IPS DF 6.9 (cell line): ENCODE measurements at regions not wholly inside any gene's neighbourhood (a gene's known extent, or its start where the extent isn't known, plus 50 kb on each side); places are given as distances from the start of the nearest gene placed in this dataset.

ENCODE experiments used
- DNase-seq: peaks from one replicate; pipeline ENCODE4 v3.0.0-alpha.2; 2013; ENCODE audit warnings: low read depth, low spot score
- H3K27ac ChIP-seq: one replicate; pipeline ENCODE4 v1.5.1; 2013; ENCODE audit warnings: low read length, control low read depth
- H3K27me3 ChIP-seq: 2 replicates; pipeline ENCODE4 v1.6.1; 2013; ENCODE audit warnings: mild to moderate bottlenecking, low read length; ENCODE audit not compliant: control insufficient read depth, insufficient read depth
- H3K36me3 ChIP-seq: 2 replicates; pipeline ENCODE4 v1.6.1; 2013; ENCODE audit warnings: low read length; ENCODE audit not compliant: control insufficient read depth, insufficient read depth
- H3K4me1 ChIP-seq: 2 replicates; pipeline ENCODE4 v1.6.1; 2013; ENCODE audit warnings: low read length; ENCODE audit not compliant: control insufficient read depth, insufficient read depth
- H3K4me3 ChIP-seq: 2 replicates; pipeline ENCODE4 v1.5.1; 2013; ENCODE audit warnings: mild to moderate bottlenecking, low read length
- H3K9me3 ChIP-seq: 2 replicates; pipeline ENCODE4 v1.6.1; 2013; ENCODE audit warnings: low read length, inconsistent platforms; ENCODE audit not compliant: control insufficient read depth, insufficient read depth
- WGBS: extraction: QIAGEN DNeasy Blood & Tissue Kit; methylation state at CpG from one replicate; pipeline ENCODE4 v1.1.7; 2013; ENCODE audit warnings: mixed read lengths, missing lambda C conversion rate; ENCODE audit not compliant: insufficient read length, insufficient coverage; 5-methylcytosine and 5-hydroxymethylcytosine counted together

DNA sequence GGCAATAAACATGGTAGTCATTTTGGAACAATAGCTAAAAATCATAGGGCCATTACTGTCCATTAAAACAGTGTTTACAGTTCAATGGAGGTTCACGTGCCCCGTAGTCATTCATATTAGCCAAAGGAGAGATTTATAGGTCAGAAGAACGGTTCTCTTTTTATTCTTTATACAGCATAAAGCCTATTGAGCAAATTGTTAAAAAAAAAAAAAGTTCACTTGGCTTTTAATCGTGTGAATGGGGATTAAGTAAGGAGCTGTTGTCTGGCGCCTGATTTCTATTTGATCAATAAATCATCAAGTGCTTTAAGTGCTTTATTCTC lies 69.1 kb upstream of the TBCA start:
- Histone ChIP-seq H3K27me3 (peaks cover 78% of the 10 kb centered on the region), H3K27ac (no peak overlapping the region), H3K4me3 (no peak overlapping the region), H3K4me1 (peaks cover 6% of the 10 kb centered on the region), H3K9me3 (no peaks in the 10 kb centered on the region), H3K36me3 (no peaks in the 10 kb centered on the region)
- WGBS = no CpG with 5 or more reads among the region's 5 CpGs
- DNase-seq = no peak

DNA sequence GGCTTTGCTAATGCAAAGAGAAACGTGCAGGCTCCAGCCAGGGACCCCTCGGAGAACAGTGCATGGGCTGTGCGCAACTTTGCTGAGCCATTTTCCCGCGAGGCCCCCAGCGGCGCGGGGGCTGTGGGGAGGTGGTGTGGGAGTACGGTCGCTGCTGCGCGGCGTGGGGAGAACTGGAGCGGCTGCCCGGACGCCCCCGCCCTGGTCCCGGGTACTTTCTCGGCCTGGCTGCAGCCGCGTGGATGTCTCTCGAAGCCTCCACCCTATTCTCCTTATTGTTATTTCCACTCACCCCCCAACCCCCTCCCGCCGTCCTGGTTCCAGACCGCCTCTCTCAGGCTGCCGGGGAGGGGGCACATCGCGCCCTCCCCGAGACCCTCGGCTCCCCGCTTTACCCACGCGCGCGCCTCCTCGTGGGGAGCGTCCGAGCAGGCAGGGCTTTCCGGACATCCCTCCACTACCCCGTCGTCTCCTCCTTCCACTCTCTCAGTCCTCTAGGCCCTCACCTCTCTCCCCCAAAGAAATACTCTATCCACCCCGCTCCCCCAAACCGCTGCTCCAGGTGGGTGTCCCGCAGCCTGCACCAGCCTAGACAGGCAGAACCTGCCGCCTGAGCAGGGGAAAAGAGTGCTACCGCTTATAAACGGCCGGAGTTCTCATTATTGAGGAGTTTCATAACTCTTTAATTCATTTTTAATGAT lies 68.6 kb upstream of the TBCA start:
- no CpG with 5 or more reads among the region's 48 CpGs for WGBS
- H3K4me1 ChIP-seq = peaks cover 6% of the 10 kb centered on the region
- H3K27me3 ChIP-seq = peaks cover 74% of the 10 kb centered on the region
- DNase-seq = no peak
- no peak overlapping the region for H3K27ac ChIP-seq
- no peaks in the 10 kb centered on the region for H3K36me3 ChIP-seq
- H3K4me3 ChIP-seq = no peak overlapping the region
- H3K9me3 ChIP-seq = no peaks in the 10 kb centered on the region

GRCh38 chr5:77844373-77844622 lies 68.2 kb upstream of the TBCA start:
- peaks cover 71% of the 10 kb centered on the region for H3K27me3 ChIP-seq
- no peak overlapping the region for H3K4me3 ChIP-seq
- H3K27ac ChIP-seq = no peak overlapping the region
- no CpG with 5 or more reads among the region's 10 CpGs for WGBS
- DNase-seq = no peak
- peaks cover 6% of the 10 kb centered on the region for H3K4me1 ChIP-seq
- H3K9me3 ChIP-seq = no peaks in the 10 kb centered on the region
- H3K36me3 ChIP-seq = no peaks in the 10 kb centered on the region

DNA sequence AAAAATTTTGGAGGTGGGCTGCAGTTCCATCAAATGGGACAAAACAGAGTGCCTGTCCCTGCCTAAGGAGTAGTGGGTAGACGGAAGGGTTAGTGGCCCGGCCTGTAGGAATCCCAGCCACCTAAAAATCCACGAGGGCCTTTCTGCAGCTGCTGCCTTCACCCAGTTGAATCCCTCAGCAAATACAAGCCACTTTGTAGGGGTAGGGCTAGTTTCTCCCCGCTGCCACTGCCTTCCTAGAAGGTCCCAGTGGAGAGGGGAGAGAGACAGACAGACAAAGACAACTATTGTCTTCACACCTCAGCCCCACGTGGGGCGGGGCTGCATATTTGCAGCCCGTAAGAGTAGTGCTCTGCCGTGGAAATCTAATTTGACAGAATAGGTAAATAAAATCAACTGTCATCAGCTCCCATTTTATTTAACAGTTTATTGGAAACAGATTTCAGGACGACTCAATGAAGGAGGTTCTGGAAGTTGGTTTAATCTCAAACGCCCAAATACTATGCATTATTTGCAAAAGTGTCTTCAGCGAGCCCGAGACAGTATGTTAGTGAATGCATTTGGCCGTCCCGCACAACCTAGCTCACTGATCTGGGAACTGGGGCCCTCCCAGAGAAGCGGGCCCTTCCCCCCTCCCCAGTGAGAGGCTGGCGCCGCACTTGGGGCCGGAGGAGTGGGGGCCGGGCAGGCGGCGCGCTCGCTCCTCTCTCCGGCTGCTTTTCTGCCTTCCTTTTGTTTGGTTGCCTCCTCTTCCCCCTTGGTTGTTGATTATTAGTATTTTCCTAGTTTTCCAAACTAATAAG lies 67.6 kb upstream of the TBCA start:
- no CpG with 5 or more reads among the region's 24 CpGs for WGBS
- peaks cover 66% of the 10 kb centered on the region for H3K27me3 ChIP-seq

GRCh38 chr5:77842243-77842642 lies 66.1 kb upstream of the TBCA start:
- Histone ChIP-seq H3K4me1 (peaks cover 5% of the 10 kb centered on the region), H3K27me3 (peaks cover 59% of the 10 kb centered on the region), H3K4me3 (no peak overlapping the region), H3K27ac (no peak overlapping the region), H3K36me3 (no peaks in the 10 kb centered on the region), H3K9me3 (no peaks in the 10 kb centered on the region)
- WGBS = no CpG with 5 or more reads among the region's 2 CpGs
- no peak for DNase-seq

More for the DNA sequence above, 67.6 kb upstream of the TBCA start:
- peaks cover 6% of the 10 kb centered on the region for H3K4me1 ChIP-seq
- no peak overlapping the region for H3K27ac ChIP-seq
- no peaks in the 10 kb centered on the region for H3K9me3 ChIP-seq
- H3K36me3 ChIP-seq = no peaks in the 10 kb centered on the region
- DNase-seq = no peak
- H3K4me3 ChIP-seq = no peak overlapping the region

DNA sequence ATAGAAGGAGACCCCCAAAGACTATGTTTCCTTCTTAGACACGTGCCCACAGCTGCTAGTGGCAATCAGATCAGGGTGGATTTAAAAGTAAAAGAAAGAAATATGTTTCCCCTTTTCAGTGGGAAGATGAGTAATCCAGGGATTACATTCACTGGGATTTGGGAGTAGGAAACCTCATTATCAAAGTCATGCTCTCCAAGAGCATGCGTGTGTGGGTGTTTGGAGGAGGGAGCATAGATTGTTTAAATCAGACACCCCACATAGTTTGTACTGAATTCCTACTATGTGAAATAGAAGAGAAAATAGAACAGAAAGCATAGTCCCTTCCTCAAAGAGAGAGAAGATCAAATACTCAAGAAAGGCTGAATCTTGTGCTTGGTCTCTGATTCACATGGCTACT lies 65.5 kb upstream of the TBCA start:
- Histone ChIP-seq H3K27ac (no peak overlapping the region), H3K4me1 (peaks cover 2% of the 10 kb centered on the region; the same call in 1 of the 2 replicates), H3K4me3 (no peak overlapping the region), H3K27me3 (peaks cover 52% of the 10 kb centered on the region), H3K9me3 (no peaks in the 10 kb centered on the region), H3K36me3 (no peaks in the 10 kb centered on the region)
- WGBS = no CpG with 5 or more reads among the region's 2 CpGs
- no peak for DNase-seq

- H3K4me3 ChIP-seq = no peak overlapping the region
- no peaks in the 10 kb centered on the region for H3K36me3 ChIP-seq
- no peak for DNase-seq
- WGBS = no CpG with 5 or more reads among the region's 6 CpGs
- H3K9me3 ChIP-seq = no peaks in the 10 kb centered on the region
- no peak overlapping the region for H3K27ac ChIP-seq
- H3K27me3 ChIP-seq = peaks cover 47% of the 10 kb centered on the region
- peaks cover 2% of the 10 kb centered on the region; the same call in 1 of the 2 replicates for H3K4me1 ChIP-seq
Observed at GRCh38 chr5:77840930-77841329, 64.8 kb upstream of the TBCA start.

DNA sequence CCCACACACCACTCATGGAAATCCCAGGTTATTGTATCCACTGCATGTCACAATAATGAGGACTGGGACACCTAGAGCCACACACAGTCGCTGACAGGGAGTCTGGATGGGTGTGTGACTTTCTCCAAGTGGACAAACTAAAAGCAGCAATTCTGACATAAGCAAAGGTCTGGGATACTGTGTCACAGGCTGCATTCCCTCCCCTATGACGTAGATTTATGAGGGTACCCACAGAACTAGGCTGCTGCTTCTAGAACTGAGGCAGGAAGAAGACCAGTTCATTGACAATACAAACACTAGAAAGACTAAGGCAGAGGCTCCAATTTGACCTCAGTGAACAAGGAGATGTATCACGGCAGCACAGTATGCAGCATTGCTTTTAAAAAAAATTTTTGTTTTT lies 63.6 kb upstream of the TBCA start:
- Histone ChIP-seq H3K9me3 (no peaks in the 10 kb centered on the region), H3K36me3 (no peaks in the 10 kb centered on the region), H3K27me3 (peaks cover 35% of the 10 kb centered on the region), H3K4me3 (no peak overlapping the region), H3K4me1 (peaks cover under 1% of the 10 kb centered on the region; the same call in 1 of the 2 replicates), H3K27ac (no peak overlapping the region)
- DNase-seq = no peak
- WGBS = no CpG with 5 or more reads among the region's 3 CpGs

DNA sequence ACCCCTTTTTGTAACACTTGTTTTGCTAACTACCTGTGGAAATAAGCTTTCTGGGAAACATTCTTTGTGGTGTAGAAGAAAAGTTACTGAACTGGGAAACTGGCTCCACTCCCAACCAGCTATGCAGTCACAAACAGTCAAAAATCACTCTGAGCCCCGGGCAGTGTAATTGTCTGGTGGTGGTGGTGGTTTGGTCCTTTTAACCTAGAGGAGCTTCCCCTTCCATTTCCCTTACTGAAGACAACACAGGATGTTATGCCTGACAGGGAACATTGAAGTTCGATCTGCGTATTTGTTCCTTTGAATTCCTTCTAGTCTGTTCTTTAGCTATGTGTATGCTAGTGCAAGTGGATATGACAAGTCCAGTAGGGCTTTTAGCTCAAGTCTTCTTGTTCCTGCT lies 56.8 kb upstream of the TBCA start:
- no peaks in the 10 kb centered on the region for H3K36me3 ChIP-seq
- no peak overlapping the region for H3K4me3 ChIP-seq
- no peaks in the 10 kb centered on the region for H3K9me3 ChIP-seq
- no peak overlapping the region for H3K27ac ChIP-seq
- DNase-seq = no peak
- WGBS = no CpG with 5 or more reads among the region's 3 CpGs
- H3K27me3 ChIP-seq = peaks cover 2% of the 10 kb centered on the region; the same call in 1 of the 2 replicates
- H3K4me1 ChIP-seq = no peaks in the 10 kb centered on the region

DNA sequence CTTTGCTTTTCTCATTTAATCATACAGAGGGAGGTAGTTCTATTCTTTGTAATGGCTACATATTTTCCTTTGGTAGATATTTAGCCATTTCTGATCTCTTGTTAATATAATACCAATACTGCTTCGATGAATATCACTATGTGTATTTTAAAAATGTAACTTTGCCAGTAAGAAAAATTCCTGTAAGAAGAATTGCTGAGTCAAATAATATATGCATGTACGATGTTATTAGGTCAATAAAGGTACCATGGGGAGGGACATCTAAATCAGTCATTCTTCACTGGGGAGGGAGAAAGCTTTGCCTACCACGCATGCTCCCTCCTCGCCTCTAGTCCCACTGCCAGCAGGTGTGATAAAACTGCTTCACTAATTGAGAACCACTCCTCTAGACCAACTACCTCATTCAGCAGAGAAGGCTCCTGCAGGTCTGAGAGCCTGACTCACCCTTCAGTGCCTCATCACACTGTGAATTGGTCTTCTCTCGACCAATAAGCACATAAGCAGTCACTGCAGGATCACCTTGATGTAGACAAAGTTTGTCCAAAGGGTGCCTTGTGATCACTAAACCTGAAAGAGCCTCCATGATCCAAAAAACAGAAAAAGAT lies 56.1 kb upstream of the TBCA start:
- DNase-seq = no peak
- Histone ChIP-seq H3K4me1 (no peaks in the 10 kb centered on the region), H3K36me3 (no peaks in the 10 kb centered on the region), H3K4me3 (no peak overlapping the region), H3K9me3 (no peaks in the 10 kb centered on the region), H3K27me3 (peaks cover 2% of the 10 kb centered on the region; the same call in 1 of the 2 replicates), H3K27ac (no peak overlapping the region)
- WGBS = no CpG with 5 or more reads among the region's 5 CpGs
